Omental fat pad (tissue), 3 donors: ENCODE measurements at regions not wholly inside any gene's neighbourhood (a gene's known extent, or its start where the extent isn't known, plus 50 kb on each side); places are given as distances from the start of the nearest gene placed in this dataset.

Experiments used
- ATAC-seq: fragments of 150-250 bp; one replicate; pipeline ENCODE4 v1.9.1; 2016; ENCODE audit warnings: mild to moderate bottlenecking, moderate library complexity; ENCODE audit not compliant: low FRiP score
- DNase-seq: peaks from one replicate; pipeline ENCODE4 v3.0.0-alpha.2; 2019; ENCODE audit warnings: low spot score
- CTCF ChIP-seq, 3 donors: fragments of 450-650 bp; IDR thresholded peaks; one replicate each; pipeline ENCODE4 v1.5.1; 2016 to 2017; ENCODE audit warnings: antibody characterized with exemption in 3 of 3, mild to moderate bottlenecking in 3 of 3, moderate library complexity in 2 of 3

DNA sequence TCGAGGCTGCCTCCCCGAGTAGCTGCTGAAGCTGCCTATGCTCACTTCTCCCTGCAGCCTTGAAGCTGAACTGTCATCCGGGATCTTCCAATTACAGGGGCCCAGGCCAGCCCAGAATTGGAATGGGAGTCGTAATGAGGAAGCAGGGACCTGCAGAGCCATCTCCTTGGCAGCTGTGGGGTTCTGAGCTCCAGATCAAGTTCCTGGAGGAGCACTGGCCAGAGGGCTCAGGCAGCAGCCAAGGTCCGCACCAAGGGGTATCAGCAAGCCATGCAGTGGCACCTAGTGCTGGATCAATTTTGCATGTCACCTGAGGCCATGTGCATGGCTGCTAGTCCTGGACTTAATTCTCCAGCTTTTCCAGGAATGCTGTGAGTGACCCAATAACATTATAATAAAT, 163.2 kb upstream of the TSHZ2 start:
- DNase-seq (no peak), ATAC-seq (no peak)
- TF ChIP-seq CTCF (IDR thresholded peaks at IDR 0.05): no peak

DNA sequence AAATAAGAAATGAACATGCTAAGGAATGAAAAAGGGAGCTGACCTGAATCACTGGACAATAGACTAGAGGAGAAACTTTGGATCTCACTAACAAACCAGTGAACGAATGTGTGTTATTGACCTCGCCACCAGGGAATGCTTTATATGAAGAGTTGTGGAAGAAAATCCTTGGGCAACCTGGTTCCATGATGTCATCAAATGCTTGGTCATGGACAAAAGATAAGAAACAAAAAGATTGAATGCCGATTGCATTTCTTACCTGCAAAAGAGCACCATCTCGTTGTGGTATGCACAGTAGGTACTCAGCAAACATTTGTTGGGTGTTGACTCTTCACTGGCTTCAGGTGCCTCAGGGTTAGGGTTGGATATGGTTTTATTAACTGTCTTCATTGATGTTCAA, 165.2 kb upstream of the TSHZ2 start:
- ATAC-seq (no peak), DNase-seq (no peak)
- TF ChIP-seq CTCF (IDR thresholded peaks at IDR 0.05): no peak

DNA sequence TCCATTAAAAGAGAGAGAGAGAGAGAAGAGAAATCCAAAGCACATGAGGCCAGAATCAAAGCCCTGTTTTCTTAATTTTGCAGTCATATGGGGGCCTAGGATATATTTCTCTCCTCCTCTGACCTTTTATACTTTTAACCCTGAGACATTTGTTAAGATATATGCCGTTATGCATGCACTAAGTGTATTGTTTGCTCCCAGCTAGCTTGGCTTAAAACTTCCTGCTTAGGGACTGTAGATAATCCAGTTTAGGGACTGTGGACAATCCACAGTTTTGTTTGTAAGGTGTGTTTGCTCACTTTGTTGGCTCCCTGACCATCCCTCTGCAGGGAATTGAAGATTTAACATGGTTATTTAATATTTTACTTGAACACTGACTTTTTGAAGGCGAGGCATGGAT, 166.3 kb upstream of the TSHZ2 start:
- TF ChIP-seq CTCF (IDR thresholded peaks at IDR 0.05): no peak
- DNase-seq (no peak), ATAC-seq (no peak)

DNA sequence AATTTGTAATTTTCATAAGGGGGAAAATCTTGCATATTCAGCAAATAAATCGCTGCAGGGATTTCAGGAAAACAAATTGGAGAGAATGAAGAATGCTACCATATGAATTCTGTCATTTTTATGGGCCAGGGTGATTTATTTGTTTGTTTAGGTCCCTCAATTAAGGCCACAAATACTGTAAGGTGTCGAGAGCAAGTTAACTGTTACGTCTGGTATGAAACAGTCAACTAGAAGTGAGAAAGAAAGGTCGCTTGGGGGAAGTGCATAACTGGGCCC, 166.9 kb upstream of the TSHZ2 start:
- no peak for ATAC-seq
- TF ChIP-seq CTCF (IDR thresholded peaks at IDR 0.05): no peak

GRCh38 chr20:52804497-52805295, 167.5 kb upstream of the TSHZ2 start:
- ATAC-seq: no peak
- DNase-seq: no peak
- no peak for TF ChIP-seq CTCF (IDR thresholded peaks at IDR 0.05)

More for the DNA sequence above, 166.9 kb upstream of the TSHZ2 start:
- DNase-seq: no peak

DNA sequence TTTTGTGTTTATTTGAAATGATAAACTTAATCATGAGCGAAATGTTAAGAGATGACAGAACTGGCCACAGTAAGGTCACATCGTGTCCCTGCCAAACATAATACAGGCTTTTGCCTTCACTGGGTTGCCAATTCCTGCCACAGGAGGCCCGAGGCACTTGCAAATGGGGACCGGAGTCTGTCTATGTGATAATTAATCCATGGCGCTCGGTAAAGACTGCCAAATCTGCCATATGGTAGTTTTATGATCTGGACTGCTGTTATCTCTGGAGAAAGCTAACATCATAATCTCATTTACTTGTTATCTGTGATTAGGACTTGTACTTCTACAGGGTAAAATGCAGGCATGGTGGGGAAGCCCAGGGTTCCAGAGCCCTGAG, 170.5 kb upstream of the TSHZ2 start:
- no peak for DNase-seq
- ATAC-seq: no peak
- no peak for TF ChIP-seq CTCF (IDR thresholded peaks at IDR 0.05)
